GM12865 (cell line): ENCODE measurements at regions not wholly inside any gene's neighbourhood (a gene's known extent, or its start where the extent isn't known, plus 50 kb on each side); places are given as distances from the start of the nearest gene placed in this dataset.

Experiments
- DNase-seq: peaks from one replicate; pipeline ENCODE4 v3.0.0; 2010; ENCODE audit warnings: low read depth
- H3K4me3 ChIP-seq: 2 replicates; pipeline ENCODE4 v1.5.1; 2011; ENCODE audit warnings: mild to moderate bottlenecking, low read depth, low read length, control low read depth
- CTCF ChIP-seq: IDR thresholded peaks from 2 replicates; pipeline ENCODE4 v1.5.1; 2011; ENCODE audit warnings: low read length, control low read depth, low read depth, inconsistent platforms; ENCODE audit not compliant: insufficient read depth; ENCODE audit errors: missing control alignments

DNA sequence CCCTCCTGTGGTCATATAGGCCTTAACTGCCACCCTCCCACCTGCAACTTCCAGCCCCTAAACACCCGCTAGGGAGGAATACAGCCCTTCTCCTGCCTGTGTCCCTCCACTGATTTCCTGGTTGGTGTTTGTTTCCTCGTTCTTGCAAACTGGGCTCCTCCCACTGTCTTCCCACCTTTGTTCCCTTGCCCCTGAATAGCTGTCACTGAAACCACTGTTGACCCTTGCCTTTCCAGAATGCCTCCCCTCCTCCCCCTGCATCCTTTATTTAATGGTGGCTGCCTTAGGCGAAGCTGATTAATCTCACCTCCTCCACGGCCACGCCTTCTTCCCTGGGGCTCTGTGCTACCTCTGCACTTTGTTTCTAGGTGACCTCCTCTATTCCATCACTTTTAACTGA is 626.7 kb downstream of the BNC2 start:
- no peak overlapping the region for H3K4me3 ChIP-seq
- TF ChIP-seq CTCF: no peak
- no peak for DNase-seq

DNA sequence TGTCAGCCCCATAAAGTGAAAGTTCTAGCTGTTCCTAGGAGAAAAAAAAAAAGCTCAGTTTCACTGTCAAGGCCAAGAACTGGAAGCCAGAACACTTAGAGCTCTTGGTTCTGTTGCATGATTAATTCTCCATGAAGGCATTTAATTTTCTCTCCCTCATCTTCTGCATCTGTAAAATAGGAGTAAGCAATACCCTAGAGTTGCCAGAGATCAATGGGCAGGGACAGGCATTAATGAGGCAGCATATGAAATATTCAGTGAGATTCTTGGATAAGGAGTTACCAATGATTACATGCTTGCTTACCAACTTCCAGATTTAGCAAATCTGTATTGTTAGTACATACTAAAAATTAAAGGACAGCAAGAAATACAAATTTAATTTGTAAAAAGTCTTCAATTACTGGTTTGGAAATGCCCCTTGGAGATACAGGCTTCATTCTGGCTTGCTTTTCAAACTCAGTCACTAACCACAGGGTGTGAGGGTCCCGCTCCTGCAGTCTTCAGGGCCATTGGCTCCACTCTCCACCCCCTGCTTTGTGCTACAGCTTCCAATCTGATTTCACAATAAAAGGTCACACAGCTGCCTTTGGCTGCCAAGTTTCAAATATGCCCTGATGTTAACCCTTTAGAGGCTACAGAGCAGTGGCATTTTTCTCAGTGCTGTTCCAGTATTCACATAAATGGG is 624.6 kb downstream of the BNC2 start:
- TF ChIP-seq CTCF: no peak
- DNase-seq: no peak
- no peak overlapping the region for H3K4me3 ChIP-seq

DNA sequence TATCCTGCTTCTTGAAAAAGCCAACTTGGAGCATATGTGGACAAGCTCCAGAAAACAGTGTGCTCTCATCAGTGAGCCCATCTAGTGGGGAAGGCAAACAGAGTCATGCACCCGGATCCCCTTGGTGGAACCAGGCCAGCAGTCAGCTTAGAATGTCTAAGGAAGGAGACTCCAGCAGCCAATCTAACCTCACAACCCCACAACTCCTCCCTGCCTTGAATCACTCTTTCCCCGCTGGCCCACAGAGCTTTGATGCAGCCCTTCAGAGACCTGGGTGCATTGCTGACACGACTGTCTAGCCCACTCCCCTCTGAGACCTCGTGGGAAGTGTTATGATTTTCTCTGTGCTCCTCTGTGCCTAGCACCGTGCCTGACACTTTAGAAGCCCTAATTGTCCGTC is 623.7 kb downstream of the BNC2 start:
- no peak for TF ChIP-seq CTCF
- no peak for DNase-seq
- H3K4me3 ChIP-seq: no peak overlapping the region

DNA sequence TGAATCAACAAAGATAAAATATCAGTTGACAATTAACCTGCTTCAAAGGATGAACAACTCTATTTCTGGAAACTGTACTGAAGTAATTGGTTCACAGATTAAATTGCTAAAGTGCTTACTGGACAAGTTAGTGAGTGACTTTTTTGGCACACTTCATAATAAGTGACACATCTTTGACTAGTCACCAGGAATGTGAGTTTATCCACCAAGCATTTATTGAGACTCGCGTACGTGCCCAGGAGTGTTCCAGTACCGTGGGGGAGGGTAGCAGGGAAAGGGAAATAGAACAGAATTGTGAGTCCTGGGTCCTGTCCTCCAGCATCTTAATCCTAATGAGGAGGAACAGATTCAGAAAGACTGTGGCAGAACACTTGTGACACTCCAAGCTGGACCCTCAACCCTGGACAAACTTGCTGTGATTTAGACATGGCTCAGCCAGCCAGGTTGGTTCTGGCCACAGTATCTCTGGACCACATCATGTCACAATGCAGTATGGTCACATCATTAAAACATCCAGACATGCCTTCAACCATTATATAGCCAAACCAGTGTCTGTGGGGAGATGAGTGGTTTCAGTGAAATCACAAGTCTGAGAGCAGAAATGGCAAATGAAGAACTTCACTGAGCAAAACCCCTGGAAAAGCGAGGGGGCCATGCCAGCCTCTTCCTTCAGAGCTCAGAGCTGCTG is 623.1 kb downstream of the BNC2 start:
- TF ChIP-seq CTCF: no peak
- no peak for DNase-seq
- H3K4me3 ChIP-seq: no peak overlapping the region

DNA sequence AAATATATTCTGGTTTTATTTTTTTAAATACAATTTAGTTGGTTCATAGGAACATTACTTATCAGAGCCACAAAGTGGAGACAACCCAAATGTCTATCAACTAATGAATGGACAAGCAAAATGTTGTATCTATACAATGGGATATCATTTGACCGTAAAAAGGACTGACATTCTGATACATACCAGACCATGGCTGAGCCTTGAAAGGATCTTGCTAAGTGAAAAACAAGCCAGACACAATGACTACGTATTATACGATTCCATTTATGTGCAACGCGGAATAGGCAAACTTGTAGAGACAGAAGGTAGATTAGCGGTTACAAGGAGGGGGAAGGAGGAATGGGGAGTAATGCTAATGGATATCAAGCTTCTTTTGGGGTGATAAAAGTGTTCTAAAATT is 621.6 kb downstream of the BNC2 start:
- no peak for DNase-seq
- H3K4me3 ChIP-seq: no peak overlapping the region
- no peak for TF ChIP-seq CTCF

- no peak overlapping the region for H3K4me3 ChIP-seq
- DNase-seq: no peak
- TF ChIP-seq CTCF: no peak
These were observed 617.9 kb downstream of the BNC2 start for GRCh38 chr9:16252616-16253015.

GRCh38 chr9:16254674-16255073 is 615.8 kb downstream of the BNC2 start:
- no peak for TF ChIP-seq CTCF
- DNase-seq: no peak
- H3K4me3 ChIP-seq: no peak overlapping the region
